ENCODE measurements at regions not wholly inside any gene's neighbourhood (a gene's known extent, or its start where the extent isn't known, plus 50 kb on each side); places are given as distances from the start of the nearest gene placed in this dataset.

- TF ChIP-seq EZH2 (IDR thresholded peaks at IDR 0.05; ENCODE audit: borderline replicate concordance, low read depth, low read length, poor library complexity, severe bottlenecking) = no peak
- no peak for TF ChIP-seq CTCF (conservative IDR thresholded peaks at IDR 0.05; ENCODE audit: low read depth, low read length)
Measured at GRCh38 chr20:43825581-43825980, 89.1 kb upstream of the TOX2 start.
